SH-SY5Y (cell line): ENCODE measurements at regions not wholly inside any gene's neighbourhood (a gene's known extent, or its start where the extent isn't known, plus 50 kb on each side); places are given as distances from the start of the nearest gene placed in this dataset.

Experiments
- GATA2 ChIP-seq: IDR thresholded peaks from 2 replicates; pipeline ENCODE4 v1.6.1; 2011; ENCODE audit warnings: mild to moderate bottlenecking, low read depth, low read length
- GATA3 ChIP-seq: IDR thresholded peaks from 2 replicates; pipeline ENCODE4 v1.6.1; 2011; ENCODE audit warnings: low read depth, mild to moderate bottlenecking, low read length, moderate library complexity

GRCh38 chr6:164856138-164856537, 453.3 kb downstream of the C6orf118 start:
- TF ChIP-seq GATA3 (no peak), GATA2 (no peak)
